ENCODE measurements at regions not wholly inside any gene's neighbourhood (a gene's known extent, or its start where the extent isn't known, plus 50 kb on each side); places are given as distances from the start of the nearest gene placed in this dataset.
"Not testable (repeated sequence)": the region's sequence is repeated elsewhere in the genome, so short reads cannot be mapped to it uniquely, and the experiment has no call there.

GRCh38 chr3:184440151-184440550 is 60.3 kb downstream of the CHRD start:
- DNase-seq, result no peak

GRCh38 chr3:184441202-184441900 is 61.5 kb downstream of the CHRD start:
- intact Hi-C loops (cut with DNase I), result no loop called here

More at GRCh38 chr3:184440151-184440550, 60.3 kb downstream of the CHRD start:
- intact Hi-C loops (cut with DNase I), result no loop called here

GRCh38 chr3:184443364-184443763 is 63.5 kb downstream of the CHRD start:
- intact Hi-C loops (cut with DNase I), result no loop called here
- DNase-seq, result peak in 5 of 10 donors; percentile 15 to 80 (median 44)

More at GRCh38 chr3:184441202-184441900, 61.5 kb downstream of the CHRD start:
- DNase-seq, result peak in 1 of 10 donors; percentile 18

GRCh38 chr3:184443831-184444230 is 64.0 kb downstream of the CHRD start:
- DNase-seq, result no peak
- intact Hi-C loops (cut with DNase I), result no loop called here

- intact Hi-C loops (cut with DNase I), result no loop called here
- peak in 1 of 10 donors; percentile 73 for DNase-seq
Measured at GRCh38 chr3:184448321-184449160, 68.7 kb downstream of the CHRD start.

GRCh38 chr3:184449161-184449515 is 69.3 kb downstream of the CHRD start:
- intact Hi-C loops (cut with DNase I), result no loop called here
- peak in 1 of 10 donors; percentile 3 for DNase-seq

GRCh38 chr3:184450547-184450946 is 70.7 kb downstream of the CHRD start:
- DNase-seq, result no peak
- intact Hi-C loops (cut with DNase I), result no loop called here

- no peak for DNase-seq
- intact Hi-C loops (cut with DNase I), result no loop called here
Measured at GRCh38 chr3:184453296-184453695, 73.4 kb downstream of the CHRD start.

- intact Hi-C loops (cut with DNase I), result no loop called here
- DNase-seq, result no peak
Measured at GRCh38 chr3:184455991-184456390, 76.1 kb downstream of the CHRD start.

GRCh38 chr3:184456476-184456875 is 76.6 kb downstream of the CHRD start:
- DNase-seq, result no peak
- intact Hi-C loops (cut with DNase I), result no loop called here

- no peak for DNase-seq
- intact Hi-C loops (cut with DNase I), result no loop called here
Measured at GRCh38 chr3:184457329-184457728, 77.5 kb downstream of the CHRD start.

- intact Hi-C loops (cut with DNase I), result not testable (repeated sequence)
- DNase-seq, result peak in 1 of 10 donors; percentile 2
Measured at GRCh38 chr3:184457784-184458377, 78.0 kb downstream of the CHRD start.

GRCh38 chr3:184459355-184459754 is 79.5 kb downstream of the CHRD start:
- intact Hi-C loops (cut with DNase I), result no loop called here
- DNase-seq, result peak in 1 of 10 donors; percentile 38

- intact Hi-C loops (cut with DNase I), result loop anchor here (10.0 kb wide), 2 partner anchors 85 kb away; partner anchors contain the start of gene THPO
- DNase-seq, result peak in 1 of 10 donors; percentile 26
Measured at GRCh38 chr3:184460276-184460675, 80.4 kb downstream of the CHRD start.

- intact Hi-C loops (cut with DNase I), result loop anchor here (10.0 kb wide), 2 partner anchors 84 to 86 kb away; partner anchors contain the start of gene THPO
- peak in 1 of 10 donors; percentile 61 for DNase-seq
Measured at GRCh38 chr3:184461219-184461618, 81.4 kb downstream of the CHRD start.

GRCh38 chr3:184465883-184466412 is 86.1 kb downstream of the CHRD start:
- peak in 1 of 10 donors; percentile 36 for DNase-seq
- intact Hi-C loops (cut with DNase I), result loop anchor here (5.0 to 10.0 kb wide), 3 partner anchors 49 to 91 kb away; partner anchors contain the start of gene THPO

GRCh38 chr3:184466413-184466960 is 86.6 kb downstream of the CHRD start:
- DNase-seq, result peak in 1 of 10 donors; percentile 80
- intact Hi-C loops (cut with DNase I), result loop anchor here (5.0 to 10.0 kb wide), 3 partner anchors 49 to 92 kb away; partner anchors contain the start of gene THPO

- intact Hi-C loops (cut with DNase I), result loop anchor here (5.0 to 10.0 kb wide), 3 partner anchors 50 to 92 kb away; partner anchors contain the start of gene THPO
- peak in 1 of 10 donors; percentile 16 for DNase-seq
Measured at GRCh38 chr3:184467171-184467570, 87.3 kb downstream of the CHRD start.

- intact Hi-C loops (cut with DNase I), result no loop called here
- no peak for DNase-seq
Measured at GRCh38 chr3:184470551-184470950, 90.7 kb downstream of the CHRD start.

- no peak for DNase-seq
- intact Hi-C loops (cut with DNase I), result no loop called here
Measured at GRCh38 chr3:184471439-184471838, 90.1 kb upstream of the EPHB3 start.
